Cardiac muscle cell (in vitro differentiated cells and primary cell): ENCODE measurements at regions not wholly inside any gene's neighbourhood (a gene's known extent, or its start where the extent isn't known, plus 50 kb on each side); places are given as distances from the start of the nearest gene placed in this dataset.

Experiments
- DNase-seq, 2 donors: peaks; one replicate each; pipeline versions ENCODE4 v3.0.0 to v3.0.0-alpha.2; 2010 to 2017; ENCODE audit warnings: low read depth in 1 of 2, low spot score in 1 of 2
- H3K27ac ChIP-seq: fragments of 200-600 bp; sonication (generic); 2 replicates; pipeline ENCODE4 v1.5.1; 2016
- H3K27me3 ChIP-seq: fragments of 200-600 bp; sonication (generic); 2 replicates; pipeline ENCODE4 v1.6.0; 2016; ENCODE audit warnings: control low read depth
- H3K36me3 ChIP-seq: fragments of 200-600 bp; sonication (generic); 2 replicates; pipeline ENCODE4 v1.5.1; 2016; ENCODE audit warnings: control low read depth
- H3K4me1 ChIP-seq: fragments of 200-600 bp; sonication (generic); 2 replicates; pipeline ENCODE4 v1.8.1; 2017; ENCODE audit warnings: low read depth, mild to moderate bottlenecking, mixed run types
- H3K4me3 ChIP-seq: fragments of 200-600 bp; sonication (generic); 2 replicates; pipeline ENCODE4 v1.5.1; 2016; ENCODE audit warnings: mild to moderate bottlenecking
- H3K9me3 ChIP-seq: fragments of 200-600 bp; sonication (generic); 2 replicates; pipeline ENCODE4 v1.5.1; 2017; ENCODE audit warnings: low read depth, mild to moderate bottlenecking, control low read depth
- TF ChIP-seq, protein P1 (sequence below): IDR thresholded peaks from 2 replicates; pipeline ENCODE4 v1.5.1; 2012; ENCODE audit warnings: low read depth, mild to moderate bottlenecking, low read length

DNA sequence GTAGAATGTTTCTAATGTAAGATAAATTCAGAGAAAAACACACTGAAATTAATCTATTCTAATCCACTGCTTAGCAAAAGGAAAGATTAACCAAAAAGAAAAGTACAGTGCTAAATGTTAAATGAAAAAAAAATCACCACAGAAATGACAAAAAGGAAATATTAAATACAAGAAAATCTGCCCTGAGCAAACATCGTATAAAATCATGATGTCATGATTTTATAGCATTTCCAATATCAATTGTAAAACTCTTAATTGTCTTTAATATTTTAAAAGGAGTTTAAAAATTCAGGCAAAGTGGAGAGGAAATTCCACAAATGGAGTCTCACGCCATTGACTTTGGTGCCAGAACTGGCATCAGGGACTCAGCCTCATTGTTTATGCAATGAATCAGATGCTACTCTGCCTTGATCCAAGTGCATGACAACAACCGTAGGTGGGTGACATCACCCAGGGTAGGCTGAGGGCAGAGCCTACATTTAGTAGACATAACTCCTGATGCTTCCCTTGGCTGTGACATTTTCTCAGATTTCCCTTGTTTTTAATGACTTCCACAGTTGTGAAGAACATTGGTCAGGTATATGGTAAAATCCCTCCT lies 696.8 kb downstream of the SEMA5A start:
- Histone ChIP-seq H3K4me1 (no peaks in the 10 kb centered on the region), H3K4me3 (no peak overlapping the region), H3K9me3 (no peaks in the 10 kb centered on the region), H3K27me3 (no peaks in the 10 kb centered on the region), H3K36me3 (no peaks in the 10 kb centered on the region), H3K27ac (no peak overlapping the region)
- DNase-seq, result peak in 1 of 2 donors; percentile 51
- TF ChIP-seq, protein P1, sequence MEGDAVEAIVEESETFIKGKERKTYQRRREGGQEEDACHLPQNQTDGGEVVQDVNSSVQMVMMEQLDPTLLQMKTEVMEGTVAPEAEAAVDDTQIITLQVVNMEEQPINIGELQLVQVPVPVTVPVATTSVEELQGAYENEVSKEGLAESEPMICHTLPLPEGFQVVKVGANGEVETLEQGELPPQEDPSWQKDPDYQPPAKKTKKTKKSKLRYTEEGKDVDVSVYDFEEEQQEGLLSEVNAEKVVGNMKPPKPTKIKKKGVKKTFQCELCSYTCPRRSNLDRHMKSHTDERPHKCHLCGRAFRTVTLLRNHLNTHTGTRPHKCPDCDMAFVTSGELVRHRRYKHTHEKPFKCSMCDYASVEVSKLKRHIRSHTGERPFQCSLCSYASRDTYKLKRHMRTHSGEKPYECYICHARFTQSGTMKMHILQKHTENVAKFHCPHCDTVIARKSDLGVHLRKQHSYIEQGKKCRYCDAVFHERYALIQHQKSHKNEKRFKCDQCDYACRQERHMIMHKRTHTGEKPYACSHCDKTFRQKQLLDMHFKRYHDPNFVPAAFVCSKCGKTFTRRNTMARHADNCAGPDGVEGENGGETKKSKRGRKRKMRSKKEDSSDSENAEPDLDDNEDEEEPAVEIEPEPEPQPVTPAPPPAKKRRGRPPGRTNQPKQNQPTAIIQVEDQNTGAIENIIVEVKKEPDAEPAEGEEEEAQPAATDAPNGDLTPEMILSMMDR, result no peak

DNA sequence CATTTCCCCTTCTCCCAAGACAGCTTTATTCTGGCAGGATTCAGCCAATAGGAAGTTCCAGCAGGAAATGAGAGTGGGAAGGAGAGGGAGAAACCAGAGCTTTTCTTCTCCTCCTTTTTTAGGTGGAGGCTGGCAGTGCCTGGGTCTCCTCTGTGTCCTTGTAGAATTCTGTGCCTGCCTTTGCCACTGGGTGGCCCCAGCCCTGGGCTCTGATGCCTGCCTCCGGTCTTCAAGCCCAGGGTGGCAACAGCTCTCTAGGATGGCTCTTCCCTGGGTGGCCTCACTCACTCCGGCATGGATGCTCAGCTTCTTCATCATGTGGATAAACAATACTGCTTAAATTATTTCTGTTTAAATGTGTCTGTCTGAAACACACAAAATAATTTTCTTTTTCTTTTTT lies 694.8 kb downstream of the SEMA5A start:
- TF ChIP-seq, protein P1, result no peak
- Histone ChIP-seq H3K27me3 (no peaks in the 10 kb centered on the region), H3K9me3 (no peaks in the 10 kb centered on the region), H3K4me3 (no peak overlapping the region), H3K27ac (no peak overlapping the region), H3K36me3 (no peaks in the 10 kb centered on the region), H3K4me1 (no peaks in the 10 kb centered on the region)
- DNase-seq, result no peak

DNA sequence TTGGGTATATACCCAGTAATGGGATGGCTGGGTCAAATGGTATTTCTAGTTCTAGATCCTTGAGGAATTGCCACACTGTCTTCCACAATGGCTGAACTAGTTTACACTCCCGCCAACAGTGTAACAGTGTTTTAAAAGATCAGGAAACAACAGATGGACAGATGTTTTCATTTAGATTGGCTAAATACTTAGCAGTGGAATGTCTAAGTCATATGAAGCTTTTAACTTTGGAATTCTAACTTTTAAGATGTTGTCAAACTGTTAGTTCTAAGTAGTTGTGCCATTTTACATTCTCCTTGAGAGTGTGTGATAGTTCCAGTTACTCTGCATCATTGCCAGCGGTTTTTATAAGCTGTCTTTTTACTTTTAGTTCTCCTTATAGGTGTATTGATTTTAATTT lies 688.8 kb downstream of the SEMA5A start:
- H3K36me3 ChIP-seq, result no peaks in the 10 kb centered on the region
- H3K27ac ChIP-seq, result no peak overlapping the region
- TF ChIP-seq, protein P1, result no peak
- H3K4me3 ChIP-seq, result no peak overlapping the region
- no peak for DNase-seq
- no peaks in the 10 kb centered on the region for H3K4me1 ChIP-seq
- H3K27me3 ChIP-seq, result no peaks in the 10 kb centered on the region
- no peaks in the 10 kb centered on the region for H3K9me3 ChIP-seq

DNA sequence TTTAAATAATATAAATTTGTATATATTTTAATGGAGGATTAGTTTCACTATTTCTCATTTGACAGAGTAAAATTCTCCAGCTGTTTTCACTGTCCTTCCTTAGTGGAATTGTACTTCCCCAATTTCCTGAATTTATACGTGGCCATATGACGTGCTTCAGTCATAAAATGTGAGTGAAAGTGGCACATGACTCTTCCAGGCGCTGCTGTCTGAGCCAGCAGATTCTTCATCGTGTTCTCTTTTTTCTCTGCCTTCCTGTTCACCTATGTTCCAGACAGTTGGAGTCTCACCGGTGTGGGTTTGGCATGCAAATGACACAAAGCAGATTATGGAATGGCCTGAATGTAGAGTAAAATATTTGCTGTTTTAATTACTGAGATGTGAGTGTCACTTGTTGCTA lies 684.1 kb downstream of the SEMA5A start:
- DNase-seq, result no peak
- Histone ChIP-seq H3K27me3 (no peaks in the 10 kb centered on the region), H3K4me3 (no peak overlapping the region), H3K4me1 (no peaks in the 10 kb centered on the region), H3K9me3 (no peaks in the 10 kb centered on the region), H3K27ac (no peak overlapping the region), H3K36me3 (no peaks in the 10 kb centered on the region)
- TF ChIP-seq, protein P1, result no peak

DNA sequence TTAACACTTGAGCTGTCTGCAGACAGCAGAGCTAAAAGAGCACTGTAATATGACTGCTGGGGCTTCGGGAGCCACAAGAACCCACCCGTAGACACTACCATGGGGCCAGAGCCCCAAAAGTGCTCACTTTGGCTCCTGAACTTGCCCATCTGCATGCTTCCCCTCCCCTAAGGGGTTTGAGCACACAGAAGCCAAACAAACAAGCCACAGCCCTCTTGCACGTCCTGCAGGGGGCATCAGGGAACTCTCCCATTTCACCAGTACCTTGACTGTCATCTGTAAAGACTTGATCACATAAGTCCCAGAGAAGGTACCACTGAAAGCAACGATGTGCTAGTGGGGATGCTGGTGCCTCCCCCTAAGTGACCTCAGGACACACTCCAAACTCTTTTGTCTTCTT lies 681.8 kb downstream of the SEMA5A start:
- Histone ChIP-seq H3K27me3 (no peaks in the 10 kb centered on the region), H3K27ac (no peak overlapping the region), H3K36me3 (no peaks in the 10 kb centered on the region), H3K4me1 (no peaks in the 10 kb centered on the region), H3K9me3 (no peaks in the 10 kb centered on the region), H3K4me3 (no peak overlapping the region)
- DNase-seq, result peak; percentile 5 to 35
- TF ChIP-seq, protein P1, result peak; percentile 43

DNA sequence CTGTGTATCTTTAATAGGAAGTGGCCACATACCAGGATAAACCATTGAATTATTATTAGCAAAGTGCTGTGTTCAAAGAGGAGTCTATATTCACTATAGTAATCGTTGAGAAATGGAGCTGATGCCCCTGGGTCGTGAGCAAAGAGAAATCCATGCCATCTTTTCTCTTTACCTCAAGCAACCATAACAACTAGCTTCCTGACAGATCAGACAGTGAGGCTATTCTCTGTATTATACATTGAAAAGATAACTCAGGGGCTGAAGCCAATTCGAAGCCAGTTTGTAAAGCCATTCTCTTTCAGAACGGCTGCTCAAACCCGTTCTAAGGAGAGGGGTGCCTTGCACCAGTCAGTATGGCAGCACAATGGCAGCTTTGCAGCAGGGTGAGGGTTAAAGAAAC lies 680.6 kb downstream of the SEMA5A start:
- TF ChIP-seq, protein P1, result no peak
- no peak for DNase-seq
- Histone ChIP-seq H3K9me3 (no peaks in the 10 kb centered on the region), H3K36me3 (no peaks in the 10 kb centered on the region), H3K4me3 (no peak overlapping the region), H3K27me3 (no peaks in the 10 kb centered on the region), H3K27ac (no peak overlapping the region), H3K4me1 (no peaks in the 10 kb centered on the region)
